Neutrophil (primary cell): ENCODE measurements at regions not wholly inside any gene's neighbourhood (a gene's known extent, or its start where the extent isn't known, plus 50 kb on each side); places are given as distances from the start of the nearest gene placed in this dataset.

ENCODE experiments used
- H3K27ac ChIP-seq: fragments of 200-600 bp; sonication (generic); 2 replicates; pipeline ENCODE4 v1.5.1; 2016; ENCODE audit warnings: mild to moderate bottlenecking, moderate library complexity
- H3K27me3 ChIP-seq: fragments of 200-600 bp; sonication (generic); 2 replicates; pipeline ENCODE4 v1.6.0; 2016; ENCODE audit warnings: mild to moderate bottlenecking
- H3K36me3 ChIP-seq: fragments of 200-600 bp; sonication (generic); 2 replicates; pipeline ENCODE4 v1.5.1; 2017
- H3K4me1 ChIP-seq, 2 experiments: fragments of 200-600 bp in 1 of 2; sonication (generic) in 1 of 2; 1 replicate in 1 of 2; 2 replicates in 1 of 2; pipeline versions ENCODE4 v1.5.1 to v1.6.1; 2013 to 2016; ENCODE audit warnings: low read depth in 1 of 2, low read length in 1 of 2, mild to moderate bottlenecking in 1 of 2, moderate library complexity in 1 of 2; ENCODE audit not compliant: control insufficient read depth in 1 of 2, insufficient read depth in 1 of 2
- H3K4me3 ChIP-seq, 2 experiments: fragments of 200-600 bp in 1 of 2; sonication (generic) in 1 of 2; 1 replicate in 1 of 2; 2 replicates in 1 of 2; pipeline ENCODE4 v1.5.1; 2013 to 2016; ENCODE audit warnings: low read depth in 1 of 2, low read length in 1 of 2, mild to moderate bottlenecking in 1 of 2, moderate library complexity in 1 of 2
- H3K9me3 ChIP-seq: fragments of 200-600 bp; sonication (generic); 2 replicates; pipeline ENCODE4 v1.5.1; 2016
- CTCF ChIP-seq: fragments of 200-600 bp; sonication (generic); IDR thresholded peaks from 2 replicates; pipeline ENCODE4 v1.5.1; 2016; ENCODE audit warnings: antibody characterized with exemption

- Histone ChIP-seq H3K36me3 (no peaks in the 10 kb centered on the region), H3K4me3 (no peak overlapping the region), H3K4me1 (peaks cover 0 to 4% of the 10 kb centered on the region in 2 experiments), H3K9me3 (no peaks in the 10 kb centered on the region), H3K27ac (no peak overlapping the region), H3K27me3 (no peaks in the 10 kb centered on the region)
- TF ChIP-seq CTCF, result no peak
These were observed 516.6 kb downstream of the AGTPBP1 start for GRCh38 chr9:85225180-85225579.

DNA sequence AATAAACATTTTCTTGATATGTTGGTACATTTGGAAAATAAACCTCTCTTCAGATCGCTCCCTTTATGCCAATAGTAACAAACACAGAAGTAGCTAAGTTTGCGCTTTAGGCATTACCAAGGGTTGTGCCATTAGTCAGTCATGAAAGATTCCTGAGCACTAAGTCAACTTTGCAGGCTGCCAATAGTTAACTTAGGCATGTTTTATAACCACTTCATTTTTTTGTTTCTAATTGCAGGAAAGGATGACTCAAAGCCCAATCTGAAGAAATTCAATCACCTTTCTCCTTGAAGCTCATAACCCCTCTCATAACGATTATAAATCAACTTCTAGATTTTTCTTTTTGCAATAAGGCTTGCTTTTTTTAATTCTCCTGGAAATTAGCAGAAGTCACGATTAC lies 517.0 kb downstream of the AGTPBP1 start:
- H3K9me3 ChIP-seq, result no peaks in the 10 kb centered on the region
- no peak overlapping the region for H3K27ac ChIP-seq
- H3K27me3 ChIP-seq, result no peaks in the 10 kb centered on the region
- no peaks in the 10 kb centered on the region for H3K36me3 ChIP-seq
- no peak overlapping the region for H3K4me3 ChIP-seq
- no peak for TF ChIP-seq CTCF
- H3K4me1 ChIP-seq, result peaks cover 0 to 4% of the 10 kb centered on the region in 2 experiments

DNA sequence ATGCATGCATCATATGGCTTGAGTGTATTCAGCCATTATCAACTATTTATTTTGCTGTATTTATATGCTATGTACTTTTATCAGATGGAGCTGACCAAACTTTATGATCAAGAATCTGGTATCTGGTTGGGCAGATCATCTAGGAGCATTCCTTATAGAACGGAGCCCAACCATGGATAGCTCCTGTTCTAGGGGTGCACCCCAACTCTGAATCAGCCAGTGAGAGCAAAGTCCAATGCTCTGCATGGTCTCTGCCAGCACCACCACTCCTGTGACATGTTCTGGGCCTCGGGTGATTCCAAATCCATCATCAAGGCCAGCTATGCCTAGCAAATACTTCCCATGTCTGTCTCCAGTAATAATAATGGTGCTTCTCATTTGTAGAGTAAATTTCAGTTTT lies 517.5 kb downstream of the AGTPBP1 start:
- Histone ChIP-seq H3K36me3 (no peaks in the 10 kb centered on the region), H3K9me3 (no peaks in the 10 kb centered on the region), H3K4me1 (peaks cover 0 to 4% of the 10 kb centered on the region in 2 experiments), H3K4me3 (no peak overlapping the region), H3K27ac (no peak overlapping the region), H3K27me3 (no peaks in the 10 kb centered on the region)
- TF ChIP-seq CTCF, result no peak

DNA sequence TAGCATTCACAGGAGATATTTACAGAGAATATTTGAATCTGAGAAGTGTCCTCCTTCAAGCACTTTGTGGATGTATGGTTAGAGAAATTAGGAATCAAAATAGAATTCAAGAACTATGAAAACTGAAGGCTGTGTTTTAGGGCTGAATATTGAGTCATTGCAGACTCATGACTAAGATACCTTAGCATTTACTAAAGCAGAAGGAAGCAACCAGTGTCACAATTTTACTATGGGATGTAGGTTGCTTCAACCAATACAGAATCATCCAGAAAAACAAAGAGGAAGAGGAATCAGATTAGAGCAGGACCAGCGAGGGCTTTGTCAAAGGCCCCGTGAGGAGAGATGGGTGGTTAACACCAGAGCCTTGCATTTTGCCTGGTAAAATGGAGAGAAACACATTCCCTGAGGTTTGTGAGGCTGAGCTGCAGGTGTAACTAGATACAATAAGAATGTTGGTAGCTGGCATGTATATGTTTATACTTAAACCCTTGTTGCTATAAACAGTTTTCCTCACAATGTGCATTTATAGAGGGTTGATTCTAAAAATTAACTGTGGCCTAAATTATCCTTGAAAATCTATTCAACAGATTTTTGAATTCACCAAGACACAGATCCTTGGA lies 518.1 kb downstream of the AGTPBP1 start:
- Histone ChIP-seq H3K9me3 (no peaks in the 10 kb centered on the region), H3K27ac (no peak overlapping the region), H3K4me1 (peaks cover 0 to 4% of the 10 kb centered on the region in 2 experiments), H3K27me3 (no peaks in the 10 kb centered on the region), H3K4me3 (no peak overlapping the region), H3K36me3 (no peaks in the 10 kb centered on the region)
- no peak for TF ChIP-seq CTCF

DNA sequence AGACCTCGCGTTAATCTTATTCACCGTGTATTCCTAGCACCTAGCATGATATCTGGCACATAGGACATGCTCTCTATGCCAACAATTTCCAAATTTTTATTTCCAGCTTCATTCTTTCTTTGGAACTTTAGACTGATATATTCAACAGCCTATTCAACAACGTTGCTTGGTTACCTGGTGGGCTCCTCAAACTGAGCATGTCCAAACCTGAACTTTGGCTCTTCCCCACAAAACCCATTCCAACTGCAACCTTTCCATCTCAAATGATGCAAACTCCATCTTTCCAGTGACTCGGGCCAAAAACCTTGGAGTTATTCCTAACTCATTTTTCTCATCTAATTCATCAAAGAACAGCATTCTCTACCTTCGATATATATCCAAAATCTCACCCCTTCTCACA lies 525.2 kb downstream of the AGTPBP1 start:
- H3K27ac ChIP-seq, result no peak overlapping the region
- no peaks in the 10 kb centered on the region for H3K27me3 ChIP-seq
- no peaks in the 10 kb centered on the region for H3K4me1 ChIP-seq
- no peak for TF ChIP-seq CTCF
- no peaks in the 10 kb centered on the region for H3K36me3 ChIP-seq
- no peaks in the 10 kb centered on the region for H3K9me3 ChIP-seq
- no peak overlapping the region for H3K4me3 ChIP-seq
